CD4-positive, alpha-beta T cell treated with Interleukin-12 subunit alpha and Interleukin-12 subunit beta, for 1 hour (primary cell): ENCODE measurements at regions not wholly inside any gene's neighbourhood (a gene's known extent, or its start where the extent isn't known, plus 50 kb on each side); places are given as distances from the start of the nearest gene placed in this dataset.

Experiments used
- DNase-seq: peaks from one replicate; pipeline ENCODE4 v3.0.0-alpha.2; 2020

GRCh38 chr9:109914280-109915027 is 134.5 kb downstream of the PALM2AKAP2 start:
- no peak for DNase-seq

- DNase-seq = no peak
These were observed 136.3 kb downstream of the PALM2AKAP2 start for GRCh38 chr9:109916316-109916715.

GRCh38 chr9:109918339-109919163 is 138.6 kb downstream of the PALM2AKAP2 start:
- peak; percentile 4 for DNase-seq

- no peak for DNase-seq
These were observed 139.9 kb downstream of the PALM2AKAP2 start for GRCh38 chr9:109919736-109920408.

- no peak for DNase-seq
These were observed 142.8 kb downstream of the PALM2AKAP2 start for GRCh38 chr9:109922617-109923470.

- DNase-seq = no peak
These were observed 143.4 kb downstream of the PALM2AKAP2 start for GRCh38 chr9:109923471-109923760.

- no peak for DNase-seq
These were observed 143.8 kb downstream of the PALM2AKAP2 start for GRCh38 chr9:109923806-109924205.

GRCh38 chr9:109925799-109926198 is 145.8 kb downstream of the PALM2AKAP2 start:
- no peak for DNase-seq

GRCh38 chr9:109926421-109926869 is 146.4 kb downstream of the PALM2AKAP2 start:
- DNase-seq = no peak

- DNase-seq = no peak
These were observed 151.6 kb downstream of the PALM2AKAP2 start for GRCh38 chr9:109931623-109932022.

GRCh38 chr9:109934136-109934856 is 154.3 kb downstream of the PALM2AKAP2 start:
- DNase-seq = no peak

- DNase-seq = no peak
These were observed 154.8 kb downstream of the PALM2AKAP2 start for GRCh38 chr9:109934857-109935215.

- DNase-seq = no peak
These were observed 155.5 kb downstream of the PALM2AKAP2 start for GRCh38 chr9:109935406-109936087.

GRCh38 chr9:109937861-109938453 is 158.0 kb downstream of the PALM2AKAP2 start:
- DNase-seq = no peak

- no peak for DNase-seq
These were observed 159.8 kb downstream of the PALM2AKAP2 start for GRCh38 chr9:109939698-109940342.

GRCh38 chr9:109940561-109940960 is 160.6 kb downstream of the PALM2AKAP2 start:
- no peak for DNase-seq

- DNase-seq = no peak
These were observed 161.8 kb downstream of the PALM2AKAP2 start for GRCh38 chr9:109941771-109942170.

GRCh38 chr9:109945573-109945972 is 165.6 kb downstream of the PALM2AKAP2 start:
- no peak for DNase-seq

- DNase-seq = no peak
These were observed 168.5 kb downstream of the PALM2AKAP2 start for GRCh38 chr9:109948453-109948852.

- no peak for DNase-seq
These were observed 170.9 kb downstream of the PALM2AKAP2 start for GRCh38 chr9:109950710-109951443.
